ENCODE measurements at regions not wholly inside any gene's neighbourhood (a gene's known extent, or its start where the extent isn't known, plus 50 kb on each side); places are given as distances from the start of the nearest gene placed in this dataset.

DNA sequence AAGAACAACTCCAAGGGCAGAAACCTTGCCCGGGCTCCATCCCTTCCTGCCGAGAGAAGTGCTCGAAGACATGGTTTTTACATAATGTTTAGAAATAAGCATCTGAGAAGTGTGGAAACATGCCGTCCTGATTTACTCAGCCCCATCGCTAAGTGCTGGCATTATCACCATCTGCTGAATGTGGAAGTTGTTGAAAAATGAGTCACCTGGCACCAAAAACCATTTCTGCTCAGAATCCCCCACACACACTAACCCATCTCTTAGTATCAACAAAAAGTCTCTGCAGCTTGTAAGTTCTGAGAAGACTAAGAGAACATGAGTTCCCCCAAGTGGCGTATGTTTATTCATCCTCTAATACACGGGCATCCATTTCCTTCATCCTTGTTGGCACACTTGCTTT lies 51.0 kb upstream of the ARL8B start:
- no peak for DNase-seq

DNA sequence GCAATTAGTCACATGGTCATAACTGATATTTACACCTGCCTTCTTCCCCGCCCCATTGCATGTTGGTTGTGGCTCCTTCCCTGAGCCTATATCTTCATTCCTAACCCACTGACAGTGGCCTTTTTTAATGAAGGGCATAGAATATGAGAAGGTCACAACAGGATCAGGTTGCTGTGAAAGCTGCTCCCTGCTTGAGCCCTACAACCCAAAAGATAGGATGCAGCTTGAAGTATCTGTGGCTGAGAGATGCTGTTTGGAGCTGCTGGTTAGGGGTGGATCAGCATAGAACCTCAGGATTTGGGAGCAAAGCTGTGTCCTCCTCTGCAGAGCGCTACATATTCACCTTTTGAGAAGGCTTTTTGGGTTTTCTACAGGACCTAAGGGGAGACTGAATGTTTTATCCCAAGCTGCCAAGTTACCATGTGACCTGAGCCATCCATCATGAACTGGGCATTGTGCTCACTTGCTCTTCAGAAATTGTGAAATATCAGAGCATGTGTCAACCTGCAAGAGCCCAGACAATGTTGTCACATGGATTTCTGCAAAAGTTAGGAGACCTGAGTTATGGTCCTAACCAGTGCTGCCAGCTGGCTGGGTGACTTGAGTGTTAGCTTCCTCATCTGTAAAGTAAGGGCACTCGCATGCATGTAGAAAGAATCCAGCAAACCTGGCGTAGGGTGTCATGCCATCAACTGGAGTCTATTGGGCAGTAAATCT lies 49.8 kb upstream of the ARL8B start:
- DNase-seq = no peak

All from DMS153 (cell line).